ENCODE measurements at regions not wholly inside any gene's neighbourhood (a gene's known extent, or its start where the extent isn't known, plus 50 kb on each side); places are given as distances from the start of the nearest gene placed in this dataset.

DNA sequence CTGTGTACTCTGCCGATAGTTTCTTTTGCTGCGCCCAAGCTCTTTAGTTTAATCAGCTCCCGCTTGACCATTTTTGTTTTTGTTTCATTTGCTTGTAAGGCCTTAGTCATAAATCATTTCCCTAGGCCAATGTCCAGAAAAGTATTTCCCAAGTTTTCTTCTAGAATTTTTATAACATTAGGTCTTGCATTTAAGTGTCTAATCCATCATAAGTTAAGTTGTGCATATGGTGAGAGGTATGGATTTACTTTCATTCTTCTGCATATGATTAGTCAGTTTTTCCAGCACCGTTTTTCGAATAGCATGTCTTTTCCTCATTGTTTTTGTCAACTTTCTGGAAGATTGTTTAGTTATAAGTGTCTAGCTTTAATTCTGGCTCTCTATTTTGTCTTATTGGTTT is 484.8 kb upstream of the CNTNAP5 start:
- 89 to 97% methylated on average over 3 to 5 of the region's 5 CpGs for WGBS, 2 experiments (ENCODE audit: insufficient coverage in 1 of 2, insufficient read length in 1 of 2)
- TF ChIP-seq, protein P1, sequence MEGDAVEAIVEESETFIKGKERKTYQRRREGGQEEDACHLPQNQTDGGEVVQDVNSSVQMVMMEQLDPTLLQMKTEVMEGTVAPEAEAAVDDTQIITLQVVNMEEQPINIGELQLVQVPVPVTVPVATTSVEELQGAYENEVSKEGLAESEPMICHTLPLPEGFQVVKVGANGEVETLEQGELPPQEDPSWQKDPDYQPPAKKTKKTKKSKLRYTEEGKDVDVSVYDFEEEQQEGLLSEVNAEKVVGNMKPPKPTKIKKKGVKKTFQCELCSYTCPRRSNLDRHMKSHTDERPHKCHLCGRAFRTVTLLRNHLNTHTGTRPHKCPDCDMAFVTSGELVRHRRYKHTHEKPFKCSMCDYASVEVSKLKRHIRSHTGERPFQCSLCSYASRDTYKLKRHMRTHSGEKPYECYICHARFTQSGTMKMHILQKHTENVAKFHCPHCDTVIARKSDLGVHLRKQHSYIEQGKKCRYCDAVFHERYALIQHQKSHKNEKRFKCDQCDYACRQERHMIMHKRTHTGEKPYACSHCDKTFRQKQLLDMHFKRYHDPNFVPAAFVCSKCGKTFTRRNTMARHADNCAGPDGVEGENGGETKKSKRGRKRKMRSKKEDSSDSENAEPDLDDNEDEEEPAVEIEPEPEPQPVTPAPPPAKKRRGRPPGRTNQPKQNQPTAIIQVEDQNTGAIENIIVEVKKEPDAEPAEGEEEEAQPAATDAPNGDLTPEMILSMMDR (conservative IDR thresholded peaks at IDR 0.05) = no peak

DNA sequence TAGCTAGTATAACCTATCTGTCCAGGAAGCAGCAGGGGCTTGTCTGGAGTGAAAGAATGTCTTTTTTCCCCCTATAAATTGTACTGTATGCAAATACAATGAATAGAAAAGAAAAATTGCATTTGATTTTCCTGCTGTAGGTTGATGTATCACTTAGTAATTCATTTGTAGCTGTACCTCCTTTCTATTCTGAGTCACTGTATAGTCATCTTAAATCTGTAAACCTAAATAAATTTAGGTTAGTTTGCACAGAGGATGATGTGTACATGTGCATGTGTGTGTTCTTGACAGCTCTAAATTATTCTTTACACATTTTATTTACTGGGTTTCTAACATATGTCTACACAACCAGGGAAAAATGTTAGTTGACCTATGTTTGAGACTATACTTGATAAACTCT is 478.7 kb upstream of the CNTNAP5 start:
- H3K27ac Mint-ChIP-seq = no peak overlapping the region
- Histone ChIP-seq H3K9me3 (ENCODE audit: control insufficient read depth, low read length) (peaks cover 7% of the 10 kb centered on the region), H3K9ac (ENCODE audit: extremely low read depth, low read length, poor library complexity, severe bottlenecking) (no peak overlapping the region), H3K4me3 (ENCODE audit: low read length) (no peak overlapping the region), H3K4me1 (ENCODE audit: control insufficient read depth, insufficient read depth, low read length) (no peaks in the 10 kb centered on the region), H3K36me3 (ENCODE audit: control insufficient read depth, insufficient read depth, low read length) (no peaks in the 10 kb centered on the region), H3K27ac (ENCODE audit: low read depth, low read length) (no peak overlapping the region), H3K27me3 (ENCODE audit: control insufficient read depth, insufficient read depth, low read length, poor library complexity, severe bottlenecking) (no peaks in the 10 kb centered on the region)
- H3K9me3 Mint-ChIP-seq = peaks cover 17% of the 10 kb centered on the region
- DNase-seq = no peak
- TF ChIP-seq, protein P1 (conservative IDR thresholded peaks at IDR 0.05) = no peak
- no peaks in the 10 kb centered on the region for H3K36me3 Mint-ChIP-seq (ENCODE audit: low read depth)
- no peaks in the 10 kb centered on the region for H3K4me1 Mint-ChIP-seq
- H3K27me3 Mint-ChIP-seq (ENCODE audit: insufficient read depth) = no peaks in the 10 kb centered on the region
- no peak overlapping the region for H3K4me3 Mint-ChIP-seq

More for the DNA sequence above, 484.8 kb upstream of the CNTNAP5 start:
- Histone ChIP-seq H3K9me3 (ENCODE audit: control insufficient read depth, low read length) (peaks cover 7% of the 10 kb centered on the region), H3K27me3 (ENCODE audit: control insufficient read depth, insufficient read depth, low read length, poor library complexity, severe bottlenecking) (no peaks in the 10 kb centered on the region), H3K27ac (ENCODE audit: low read depth, low read length) (no peak overlapping the region), H3K4me1 (ENCODE audit: control insufficient read depth, insufficient read depth, low read length) (no peaks in the 10 kb centered on the region), H3K9ac (ENCODE audit: extremely low read depth, low read length, poor library complexity, severe bottlenecking) (no peak overlapping the region), H3K4me3 (ENCODE audit: low read length) (no peak overlapping the region), H3K36me3 (ENCODE audit: control insufficient read depth, insufficient read depth, low read length) (no peaks in the 10 kb centered on the region)
- Mint-ChIP-seq H3K27me3 (ENCODE audit: insufficient read depth) (no peaks in the 10 kb centered on the region), H3K4me1 (no peaks in the 10 kb centered on the region), H3K9me3 (peaks cover 27% of the 10 kb centered on the region), H3K4me3 (no peak overlapping the region), H3K27ac (no peak overlapping the region), H3K36me3 (ENCODE audit: low read depth) (no peaks in the 10 kb centered on the region)
- no peak for DNase-seq

DNA sequence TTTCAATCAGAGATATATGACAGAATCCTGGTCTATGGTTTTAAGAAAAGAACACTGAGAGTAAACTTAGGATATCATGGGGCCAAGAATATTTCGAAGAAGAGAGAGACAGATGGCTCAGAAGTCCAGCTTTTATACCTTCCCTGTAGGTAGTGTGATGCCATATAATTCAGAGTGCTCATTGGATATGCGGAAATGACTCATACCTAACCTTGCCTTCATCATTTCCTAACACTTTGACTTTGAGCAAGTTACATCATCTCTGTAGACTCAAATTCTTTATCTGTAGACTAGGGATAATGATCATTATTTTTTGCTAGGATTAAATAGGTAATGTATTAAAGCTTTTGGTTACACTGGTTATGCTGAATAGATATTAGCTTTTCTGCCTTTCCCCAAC is 461.6 kb upstream of the CNTNAP5 start:
- TF ChIP-seq, protein P1 (conservative IDR thresholded peaks at IDR 0.05) = no peak
- Histone ChIP-seq H3K9ac (ENCODE audit: extremely low read depth, low read length, poor library complexity, severe bottlenecking) (no peak overlapping the region), H3K27ac (ENCODE audit: low read depth, low read length) (no peak overlapping the region), H3K9me3 (ENCODE audit: control insufficient read depth, low read length) (no peaks in the 10 kb centered on the region), H3K4me1 (ENCODE audit: control insufficient read depth, insufficient read depth, low read length) (no peaks in the 10 kb centered on the region), H3K36me3 (ENCODE audit: control insufficient read depth, insufficient read depth, low read length) (no peaks in the 10 kb centered on the region), H3K4me3 (ENCODE audit: low read length) (no peak overlapping the region), H3K27me3 (ENCODE audit: control insufficient read depth, insufficient read depth, low read length, poor library complexity, severe bottlenecking) (no peaks in the 10 kb centered on the region)
- Mint-ChIP-seq H3K27me3 (ENCODE audit: insufficient read depth) (no peaks in the 10 kb centered on the region), H3K9me3 (no peaks in the 10 kb centered on the region), H3K27ac (no peak overlapping the region), H3K4me1 (no peaks in the 10 kb centered on the region), H3K4me3 (no peak overlapping the region), H3K36me3 (ENCODE audit: low read depth) (no peaks in the 10 kb centered on the region)
- no peak for DNase-seq
- 97% methylated on average over 2 of the region's 2 CpGs; no CpG with 5 or more reads in 1 of the 2 experiments for WGBS, 2 experiments (ENCODE audit: insufficient coverage in 1 of 2, insufficient read length in 1 of 2)
